ENCODE measurements at regions not wholly inside any gene's neighbourhood (a gene's known extent, or its start where the extent isn't known, plus 50 kb on each side); places are given as distances from the start of the nearest gene placed in this dataset.

DNA sequence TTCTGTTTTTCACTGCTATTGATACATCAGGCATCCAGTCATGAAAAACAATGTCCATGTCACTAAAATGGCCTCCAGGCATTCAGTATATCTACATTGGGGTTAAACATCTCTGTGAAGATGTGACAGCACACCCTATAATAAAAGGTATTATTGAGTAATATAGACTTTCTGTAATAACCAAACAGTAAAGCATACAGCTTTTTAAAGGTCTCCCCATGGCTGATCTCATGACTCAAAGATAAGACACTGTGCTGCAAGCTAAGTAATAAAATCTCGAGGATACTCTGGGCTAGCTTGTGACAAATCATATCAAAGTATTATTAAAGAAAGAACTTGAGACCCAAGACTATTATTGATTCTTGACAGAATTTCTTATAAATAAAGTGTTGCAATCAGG, 613.1 kb upstream of the PKN2 start:
- H3K14ac ChIP-seq (ENCODE audit: low read length in 2 of 2) = no peak overlapping the region
- H3K4me2 ChIP-seq (ENCODE audit: low read length, poor library complexity, severe bottlenecking) = no peak overlapping the region
- H2BK5ac ChIP-seq (ENCODE audit: low read depth, low read length, poor library complexity, severe bottlenecking) = no peak overlapping the region
- H3K79me1 ChIP-seq (replicated peaks; ENCODE audit: low read length, poor library complexity, severe bottlenecking) = no peaks in the 10 kb centered on the region
- no peak for DNase-seq
- H4K91ac ChIP-seq (ENCODE audit: low read length) = no peak overlapping the region
- no peak overlapping the region for H3K4me3 ChIP-seq (ENCODE audit: insufficient read depth in 1 of 2, low read depth in 1 of 2, low read length in 2 of 2)
- no peak overlapping the region for H4K8ac ChIP-seq (ENCODE audit: low read length)
- no peak overlapping the region for H2BK120ac ChIP-seq (ENCODE audit: low read depth, low read length)
- H3K27me3 ChIP-seq (ENCODE audit: control insufficient read depth in 1 of 2, insufficient read depth in 1 of 2, low read length in 2 of 2) = no peaks in the 10 kb centered on the region
- no peak overlapping the region for H2BK15ac ChIP-seq (ENCODE audit: low read depth, poor library complexity, severe bottlenecking)
- no peak overlapping the region for H2AFZ ChIP-seq (ENCODE audit: low read depth, low read length)
- H3K4ac ChIP-seq (ENCODE audit: low read depth in 1 of 2, low read length in 2 of 2) = no peak overlapping the region
- H3K4me1 ChIP-seq (ENCODE audit: control insufficient read depth, insufficient read depth, low read depth, low read length) = no peaks in the 10 kb centered on the region
- no CpG with 5 or more reads among the region's 1 CpG for WGBS
- H3K9me3 ChIP-seq (ENCODE audit: control insufficient read depth, low read length) = no peaks in the 10 kb centered on the region
- H3K36me3 ChIP-seq (ENCODE audit: control insufficient read depth in 1 of 2, insufficient read depth in 2 of 2, low read depth in 1 of 2, low read length in 2 of 2) = no peaks in the 10 kb centered on the region
- H2BK12ac ChIP-seq (ENCODE audit: low read length in 2 of 2) = no peak overlapping the region
- no peak overlapping the region for H2AK5ac ChIP-seq (ENCODE audit: low read length, severe bottlenecking)
- H3K23ac ChIP-seq (ENCODE audit: low read length in 2 of 2) = no peak overlapping the region
- H3K18ac ChIP-seq (ENCODE audit: low read depth in 1 of 2, low read length in 2 of 2) = no peak overlapping the region
- H3K9ac ChIP-seq (ENCODE audit: low read length) = no peak overlapping the region
- no peak overlapping the region for H3K27ac ChIP-seq (ENCODE audit: low read length, poor library complexity, severe bottlenecking)

DNA sequence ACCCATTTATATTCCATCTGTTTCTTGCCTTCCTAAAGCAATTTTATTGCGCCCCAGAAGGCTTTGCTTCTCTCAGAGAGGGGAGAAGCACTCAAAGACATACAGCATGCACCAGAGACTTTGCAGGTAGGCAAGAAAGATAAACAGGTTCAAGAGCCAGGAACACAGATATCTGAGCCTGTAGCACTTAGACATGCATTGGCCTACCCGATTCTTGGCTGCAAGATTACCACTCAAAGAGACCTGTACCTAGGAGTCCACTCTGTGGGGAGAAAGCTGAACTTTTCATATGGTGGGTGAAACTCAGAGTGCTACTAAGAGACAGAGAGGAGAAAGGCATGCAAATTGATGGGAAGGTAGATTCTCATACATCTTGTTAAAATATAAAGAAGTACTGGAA, 609.4 kb upstream of the PKN2 start:
- Histone ChIP-seq H3K18ac (ENCODE audit: low read depth in 1 of 2, low read length in 2 of 2) (no peak overlapping the region), H3K4me3 (ENCODE audit: insufficient read depth in 1 of 2, low read depth in 1 of 2, low read length in 2 of 2) (no peak overlapping the region), H3K79me1 (replicated peaks; ENCODE audit: low read length, poor library complexity, severe bottlenecking) (no peaks in the 10 kb centered on the region), H3K27ac (ENCODE audit: low read length, poor library complexity, severe bottlenecking) (no peak overlapping the region), H4K8ac (ENCODE audit: low read length) (no peak overlapping the region), H3K14ac (ENCODE audit: low read length in 2 of 2) (no peak overlapping the region), H2BK12ac (ENCODE audit: low read length in 2 of 2) (no peak overlapping the region), H3K4me1 (ENCODE audit: control insufficient read depth, insufficient read depth, low read depth, low read length) (no peaks in the 10 kb centered on the region), H3K27me3 (ENCODE audit: control insufficient read depth in 1 of 2, insufficient read depth in 1 of 2, low read length in 2 of 2) (no peaks in the 10 kb centered on the region), H2AK5ac (ENCODE audit: low read length, severe bottlenecking) (no peak overlapping the region), H3K9ac (ENCODE audit: low read length) (no peak overlapping the region), H2BK120ac (ENCODE audit: low read depth, low read length) (no peak overlapping the region), H4K91ac (ENCODE audit: low read length) (no peak overlapping the region), H2BK5ac (ENCODE audit: low read depth, low read length, poor library complexity, severe bottlenecking) (no peak overlapping the region), H3K23ac (ENCODE audit: low read length in 2 of 2) (no peak overlapping the region), H3K9me3 (ENCODE audit: control insufficient read depth, low read length) (no peaks in the 10 kb centered on the region), H2AFZ (ENCODE audit: low read depth, low read length) (no peak overlapping the region), H3K4me2 (ENCODE audit: low read length, poor library complexity, severe bottlenecking) (no peak overlapping the region), H3K36me3 (ENCODE audit: control insufficient read depth in 1 of 2, insufficient read depth in 2 of 2, low read depth in 1 of 2, low read length in 2 of 2) (no peaks in the 10 kb centered on the region), H3K4ac (ENCODE audit: low read depth in 1 of 2, low read length in 2 of 2) (no peak overlapping the region), H2BK15ac (ENCODE audit: low read depth, poor library complexity, severe bottlenecking) (no peak overlapping the region)
- DNase-seq = no peak
- 96% methylated on average over 2 of the region's 2 CpGs for WGBS

DNA sequence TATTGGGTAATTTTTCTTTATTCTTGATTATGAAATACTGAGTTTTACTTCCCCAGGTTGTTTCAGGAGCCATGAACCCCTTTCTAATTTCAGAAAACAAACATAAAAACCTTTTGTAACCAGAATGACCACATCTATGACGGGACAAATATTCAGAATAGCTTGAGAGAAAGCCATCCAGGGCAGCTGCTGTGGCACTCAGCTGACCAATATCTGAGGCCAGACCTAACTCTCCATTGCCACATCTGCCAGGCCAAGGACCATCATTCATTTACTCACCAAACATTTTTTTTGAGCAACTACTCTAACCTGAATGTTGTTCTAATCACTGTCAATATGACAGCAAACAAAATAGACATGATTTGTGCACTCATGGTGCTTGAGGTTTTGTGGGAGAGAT, 608.3 kb upstream of the PKN2 start:
- H3K18ac ChIP-seq (ENCODE audit: low read depth in 1 of 2, low read length in 2 of 2) = no peak overlapping the region
- no peak overlapping the region for H3K4me3 ChIP-seq (ENCODE audit: insufficient read depth in 1 of 2, low read depth in 1 of 2, low read length in 2 of 2)
- no peaks in the 10 kb centered on the region for H3K79me1 ChIP-seq (replicated peaks; ENCODE audit: low read length, poor library complexity, severe bottlenecking)
- no peak overlapping the region for H2BK12ac ChIP-seq (ENCODE audit: low read length in 2 of 2)
- no peak overlapping the region for H2AK5ac ChIP-seq (ENCODE audit: low read length, severe bottlenecking)
- no peak overlapping the region for H2BK120ac ChIP-seq (ENCODE audit: low read depth, low read length)
- no peak overlapping the region for H3K27ac ChIP-seq (ENCODE audit: low read length, poor library complexity, severe bottlenecking)
- no peak overlapping the region for H3K4ac ChIP-seq (ENCODE audit: low read depth in 1 of 2, low read length in 2 of 2)
- no peak overlapping the region for H3K14ac ChIP-seq (ENCODE audit: low read length in 2 of 2)
- no peak overlapping the region for H3K9ac ChIP-seq (ENCODE audit: low read length)
- no peaks in the 10 kb centered on the region for H3K27me3 ChIP-seq (ENCODE audit: control insufficient read depth in 1 of 2, insufficient read depth in 1 of 2, low read length in 2 of 2)
- H4K8ac ChIP-seq (ENCODE audit: low read length) = no peak overlapping the region
- no peak for DNase-seq
- no peak overlapping the region for H2BK5ac ChIP-seq (ENCODE audit: low read depth, low read length, poor library complexity, severe bottlenecking)
- H4K91ac ChIP-seq (ENCODE audit: low read length) = no peak overlapping the region
- H3K36me3 ChIP-seq (ENCODE audit: control insufficient read depth in 1 of 2, insufficient read depth in 2 of 2, low read depth in 1 of 2, low read length in 2 of 2) = no peaks in the 10 kb centered on the region
- WGBS = 85% methylated on average over 1 of the region's 1 CpG
- no peak overlapping the region for H3K4me2 ChIP-seq (ENCODE audit: low read length, poor library complexity, severe bottlenecking)
- no peak overlapping the region for H2BK15ac ChIP-seq (ENCODE audit: low read depth, poor library complexity, severe bottlenecking)
- no peak overlapping the region for H2AFZ ChIP-seq (ENCODE audit: low read depth, low read length)
- no peak overlapping the region for H3K23ac ChIP-seq (ENCODE audit: low read length in 2 of 2)
- no peaks in the 10 kb centered on the region for H3K9me3 ChIP-seq (ENCODE audit: control insufficient read depth, low read length)
- H3K4me1 ChIP-seq (ENCODE audit: control insufficient read depth, insufficient read depth, low read depth, low read length) = no peaks in the 10 kb centered on the region

DNA sequence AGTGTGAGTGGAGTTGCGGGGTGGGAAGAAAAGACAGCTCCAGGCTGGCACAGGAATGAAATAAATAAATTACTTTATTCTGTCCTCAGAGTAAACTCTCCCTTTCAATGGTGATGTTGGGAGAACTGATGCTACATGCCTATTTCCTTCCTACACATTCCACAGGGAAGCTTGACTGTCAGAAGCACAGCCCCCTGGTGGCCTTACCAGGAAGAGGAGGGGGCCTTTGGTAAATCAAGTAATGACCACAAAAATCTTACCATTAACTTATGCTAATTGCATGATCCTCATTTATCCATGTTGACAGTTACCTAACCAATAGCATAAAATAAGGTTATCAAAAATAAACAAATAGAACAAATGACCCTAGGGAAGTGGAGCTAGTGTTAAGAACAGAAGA, 605.0 kb upstream of the PKN2 start:
- H2BK12ac ChIP-seq (ENCODE audit: low read length in 2 of 2) = no peak overlapping the region
- no peak overlapping the region for H3K4me2 ChIP-seq (ENCODE audit: low read length, poor library complexity, severe bottlenecking)
- H3K27me3 ChIP-seq (ENCODE audit: control insufficient read depth in 1 of 2, insufficient read depth in 1 of 2, low read length in 2 of 2) = no peaks in the 10 kb centered on the region
- H2BK5ac ChIP-seq (ENCODE audit: low read depth, low read length, poor library complexity, severe bottlenecking) = no peak overlapping the region
- H3K23ac ChIP-seq (ENCODE audit: low read length in 2 of 2) = no peak overlapping the region
- no peak overlapping the region for H2BK120ac ChIP-seq (ENCODE audit: low read depth, low read length)
- H4K91ac ChIP-seq (ENCODE audit: low read length) = no peak overlapping the region
- H3K4ac ChIP-seq (ENCODE audit: low read depth in 1 of 2, low read length in 2 of 2) = no peak overlapping the region
- H3K79me1 ChIP-seq (replicated peaks; ENCODE audit: low read length, poor library complexity, severe bottlenecking) = no peaks in the 10 kb centered on the region
- H3K27ac ChIP-seq (ENCODE audit: low read length, poor library complexity, severe bottlenecking) = no peak overlapping the region
- H2AK5ac ChIP-seq (ENCODE audit: low read length, severe bottlenecking) = no peak overlapping the region
- H3K14ac ChIP-seq (ENCODE audit: low read length in 2 of 2) = no peak overlapping the region
- H2BK15ac ChIP-seq (ENCODE audit: low read depth, poor library complexity, severe bottlenecking) = no peak overlapping the region
- no peak overlapping the region for H4K8ac ChIP-seq (ENCODE audit: low read length)
- whole genome bisulfite sequencing = no CpG with 5 or more reads among the region's 1 CpG
- H3K4me1 ChIP-seq (ENCODE audit: control insufficient read depth, insufficient read depth, low read depth, low read length) = no peaks in the 10 kb centered on the region
- no peak overlapping the region for H3K4me3 ChIP-seq (ENCODE audit: insufficient read depth in 1 of 2, low read depth in 1 of 2, low read length in 2 of 2)
- H3K18ac ChIP-seq (ENCODE audit: low read depth in 1 of 2, low read length in 2 of 2) = no peak overlapping the region
- no peaks in the 10 kb centered on the region for H3K36me3 ChIP-seq (ENCODE audit: control insufficient read depth in 1 of 2, insufficient read depth in 2 of 2, low read depth in 1 of 2, low read length in 2 of 2)
- no peak overlapping the region for H2AFZ ChIP-seq (ENCODE audit: low read depth, low read length)
- no peaks in the 10 kb centered on the region for H3K9me3 ChIP-seq (ENCODE audit: control insufficient read depth, low read length)
- peak; percentile 21 for DNase-seq
- H3K9ac ChIP-seq (ENCODE audit: low read length) = no peak overlapping the region
